GM23338 (cell line): ENCODE measurements at regions not wholly inside any gene's neighbourhood (a gene's known extent, or its start where the extent isn't known, plus 50 kb on each side); places are given as distances from the start of the nearest gene placed in this dataset.
A peak's percentile ranks its signal among the peaks of the same experiment; 100 is the strongest.

Experiments used
- ATAC-seq: fragments of 200-7000 bp; cut with Tn5 transposase; 3 replicates; pipeline ENCODE4 v1.9.1; 2020
- DNase-seq: peaks from one replicate; pipeline ENCODE4 v3.0.0-alpha.2; 2015; ENCODE audit warnings: low spot score
- H2AFZ ChIP-seq: fragments of 200-600 bp; sonication (generic); 2 replicates; pipeline ENCODE4 v1.8.0; 2016; ENCODE audit warnings: antibody characterized with exemption, mild to moderate bottlenecking, moderate library complexity
- H3F3A ChIP-seq: fragments of 200-600 bp; sonication (generic); replicated peaks from 2 replicates; pipeline ENCODE4 v1.8.0; 2017; ENCODE audit warnings: antibody characterized with exemption, mixed run types, low read depth
- H3K27ac ChIP-seq: fragments of 200-600 bp; sonication (generic); 2 replicates; pipeline ENCODE4 v1.6.1; 2016; ENCODE audit warnings: low read depth
- H3K27me3 ChIP-seq: fragments of 200-600 bp; sonication (generic); 2 replicates; pipeline ENCODE4 v1.8.0; 2016; ENCODE audit warnings: mild to moderate bottlenecking, mixed run types, moderate library complexity; ENCODE audit not compliant: insufficient read depth
- H3K36me3 ChIP-seq: fragments of 200-600 bp; sonication (generic); 2 replicates; pipeline ENCODE4 v1.8.0; 2016; ENCODE audit warnings: mild to moderate bottlenecking; ENCODE audit not compliant: insufficient read depth
- H3K4me1 ChIP-seq: fragments of 200-600 bp; sonication (generic); 2 replicates; pipeline ENCODE4 v1.8.0; 2016; ENCODE audit warnings: mild to moderate bottlenecking, moderate library complexity; ENCODE audit not compliant: insufficient read depth
- H3K4me2 ChIP-seq: fragments of 200-600 bp; sonication (generic); 2 replicates; pipeline ENCODE4 v1.7.1; 2017; ENCODE audit warnings: mixed run types
- H3K4me3 ChIP-seq: fragments of 200-600 bp; sonication (generic); 2 replicates; pipeline ENCODE4 v1.6.1; 2016; ENCODE audit warnings: mixed run types
- H3K79me2 ChIP-seq: fragments of 200-600 bp; sonication (generic); replicated peaks from 2 replicates; pipeline ENCODE4 v1.8.0; 2017; ENCODE audit warnings: mild to moderate bottlenecking; ENCODE audit not compliant: insufficient read depth
- H3K9me2 ChIP-seq: fragments of 200-600 bp; sonication (generic); 2 replicates; pipeline ENCODE4 v1.8.0; 2017; ENCODE audit not compliant: insufficient read depth
- H4K20me1 ChIP-seq: fragments of 200-600 bp; sonication (generic); replicated peaks from 2 replicates; pipeline ENCODE4 v1.8.0; 2017; ENCODE audit warnings: mild to moderate bottlenecking; ENCODE audit not compliant: insufficient read depth
- H3K27ac Mint-ChIP-seq: 2 replicates; pipeline ENCODE4 v1.8.0; 2020; ENCODE audit warnings: inconsistent platforms, mild to moderate bottlenecking, moderate library complexity, mixed read lengths
- H3K27me3 Mint-ChIP-seq: 3 replicates; pipeline ENCODE4 v1.8.0; 2022; ENCODE audit warnings: low read depth, mild to moderate bottlenecking, moderate library complexity, mixed read lengths, inconsistent platforms; ENCODE audit not compliant: insufficient read depth, poor library complexity
- H3K36me3 Mint-ChIP-seq: 3 replicates; pipeline ENCODE4 v1.8.0; 2021; ENCODE audit warnings: low read depth, mild to moderate bottlenecking, inconsistent platforms, moderate library complexity, mixed read lengths
- H3K4me1 Mint-ChIP-seq: 3 replicates; pipeline ENCODE4 v1.8.0; 2020; ENCODE audit warnings: mild to moderate bottlenecking, inconsistent platforms, mixed read lengths
- H3K4me3 Mint-ChIP-seq: 3 replicates; pipeline ENCODE4 v1.8.0; 2021; ENCODE audit warnings: moderate library complexity, mild to moderate bottlenecking, inconsistent platforms, mixed read lengths
- H3K9me3 Mint-ChIP-seq: 3 replicates; pipeline ENCODE4 v1.8.0; 2020; ENCODE audit warnings: moderate library complexity, mild to moderate bottlenecking, inconsistent platforms, mixed read lengths
- CREB1 ChIP-seq: fragments of 250-450 bp; sonication (Bioruptor Pico); IDR thresholded peaks from 2 replicates; pipeline ENCODE4 v1.5.0; 2020; ENCODE audit warnings: low read depth, mild to moderate bottlenecking, moderate library complexity
- CTCF ChIP-seq, 2 experiments: fragments of 200-600 bp in 1 of 2; sonication (generic) in 1 of 2; conservative IDR thresholded peaks; 2 replicates each; pipeline versions ENCODE4 v1.5.1 to v1.6.1; 2016 to 2017; ENCODE audit warnings: antibody characterized with exemption in 2 of 2, low read depth in 2 of 2, mild to moderate bottlenecking in 2 of 2, moderate library complexity in 1 of 2
- ETS1 ChIP-seq: IDR thresholded peaks from 2 replicates; pipeline ENCODE4 v1.6.1; 2016; ENCODE audit warnings: antibody characterized with exemption
- EZH2 ChIP-seq: fragments of 200-600 bp; sonication (generic); IDR thresholded peaks from one replicate; pipeline ENCODE4 v1.8.0; 2017; ENCODE audit warnings: antibody characterized with exemption, mild to moderate bottlenecking, low read depth; ENCODE audit not compliant: unreplicated experiment
- JUNB ChIP-seq: IDR thresholded peaks from one replicate; pipeline ENCODE4 v1.6.1; 2016; ENCODE audit warnings: antibody characterized with exemption; ENCODE audit not compliant: unreplicated experiment
- NANOG ChIP-seq: IDR thresholded peaks from 2 replicates; pipeline ENCODE4 v1.6.1; 2016; ENCODE audit warnings: antibody characterized with exemption, borderline replicate concordance
- POLR2AphosphoS5 ChIP-seq: IDR thresholded peaks from 2 replicates; pipeline ENCODE4 v1.6.1; 2016; ENCODE audit warnings: antibody characterized with exemption, low read depth
- REST ChIP-seq: IDR thresholded peaks from one replicate; pipeline ENCODE4 v1.6.1; 2018; ENCODE audit warnings: antibody characterized with exemption; ENCODE audit not compliant: unreplicated experiment
- STAT1 ChIP-seq: IDR thresholded peaks from one replicate; pipeline ENCODE4 v1.6.1; 2016; ENCODE audit warnings: antibody characterized with exemption; ENCODE audit not compliant: unreplicated experiment
- ZNF114 ChIP-seq: fragments of 250-450 bp; sonication (Bioruptor Pico); IDR thresholded peaks from 2 replicates; pipeline ENCODE4 v1.5.0; 2020; ENCODE audit warnings: mild to moderate bottlenecking, moderate library complexity
- ZNF331 ChIP-seq: fragments of 250-450 bp; sonication (Bioruptor Pico); IDR thresholded peaks from 2 replicates; pipeline ENCODE4 v1.5.0; 2020; ENCODE audit warnings: low read depth, mild to moderate bottlenecking, moderate library complexity
- ZNF462 ChIP-seq: fragments of 250-450 bp; sonication (Bioruptor Pico); IDR thresholded peaks from 2 replicates; pipeline ENCODE4 v1.5.0; 2020; ENCODE audit warnings: mild to moderate bottlenecking, moderate library complexity

GRCh38 chr13:93169980-93170379, 56.6 kb upstream of the GPC6 start:
- DNase-seq = no peak
- H3K9me3 Mint-ChIP-seq = no peaks in the 10 kb centered on the region
- H3K36me3 Mint-ChIP-seq = no peaks in the 10 kb centered on the region

More at GRCh38 chr13:93169980-93170379, 56.6 kb upstream of the GPC6 start:
- H3K4me3 Mint-ChIP-seq = no peak overlapping the region
- peaks cover 6% of the 10 kb centered on the region for H3K27me3 Mint-ChIP-seq
- Histone ChIP-seq H3F3A (no peaks in the 10 kb centered on the region), H3K4me3 (no peak overlapping the region), H3K27me3 (no peaks in the 10 kb centered on the region), H3K4me1 (no peaks in the 10 kb centered on the region), H3K9me2 (peaks cover 7% of the 10 kb centered on the region), H3K36me3 (no peaks in the 10 kb centered on the region; the same call in 1 of the 2 replicates), H3K27ac (no peak overlapping the region), H2AFZ (peak overlapping the region; percentile 4; the same call in 1 of the 2 replicates), H3K79me2 (no peaks in the 10 kb centered on the region), H4K20me1 (no peaks in the 10 kb centered on the region), H3K4me2 (no peak overlapping the region)
- no peak for ATAC-seq
- H3K4me1 Mint-ChIP-seq = peaks cover 2% of the 10 kb centered on the region; the same call in 1 of the 3 replicates
- H3K27ac Mint-ChIP-seq = no peak overlapping the region
- TF ChIP-seq REST (no peak), JUNB (no peak), STAT1 (no peak), CREB1 (CRISPR knock-in tag) (no peak), CTCF (conservative IDR thresholded peaks at IDR 0.05; ENCODE audit: low read depth in 2 of 2) (no peak), ZNF114 (no peak), EZH2 (no peak), NANOG (no peak), ZNF331 (CRISPR knock-in tag) (no peak), ETS1 (no peak), ZNF462 (CRISPR knock-in tag) (no peak), POLR2AphosphoS5 (no peak)
